HEK293 (cell line): ENCODE measurements at regions not wholly inside any gene's neighbourhood (a gene's known extent, or its start where the extent isn't known, plus 50 kb on each side); places are given as distances from the start of the nearest gene placed in this dataset.

Experiments used
- CTCF ChIA-PET: fragments of 350-600 bp; formaldehyde crosslinking; extraction: SDS; loops from one replicate; lab custom pipeline; 2021; ENCODE audit warnings: antibody characterized with exemption; lab: Yijun Ruan, JAX
- POLR2A ChIA-PET: fragments of 300-600 bp; formaldehyde crosslinking; extraction: SDS; loops from one replicate; lab custom pipeline; 2020; ENCODE audit warnings: antibody characterized with exemption, inconsistent platforms; lab: Yijun Ruan, JAX
- H3K27ac ChIP-seq: fragments of 200-500 bp; sonication (Bioruptor generic); 2 replicates; pipeline ENCODE4 v1.5.1; 2014; ENCODE audit warnings: low read depth, low read length, control low read depth, inconsistent platforms; ENCODE audit errors: extremely low read depth
- H3K36me3 ChIP-seq, 2 experiments: fragments of 200-500 bp in 1 of 2; sonication (Bioruptor generic) in 1 of 2; 1 replicate in 1 of 2; 2 replicates in 1 of 2; pipeline ENCODE4 v1.5.1; 2014 to 2017; ENCODE audit warnings: inconsistent platforms in 2 of 2, low read length in 2 of 2; ENCODE audit not compliant: control insufficient read depth in 2 of 2, insufficient read depth in 1 of 2
- H3K4me1 ChIP-seq: fragments of 200-500 bp; sonication (Bioruptor generic); 2 replicates; pipeline ENCODE4 v1.5.1; 2014; ENCODE audit warnings: mild to moderate bottlenecking, low read length, inconsistent platforms; ENCODE audit not compliant: control insufficient read depth, insufficient read depth
- H3K4me3 ChIP-seq: 2 replicates; pipeline ENCODE4 v1.5.1; 2011; ENCODE audit warnings: low read depth, mild to moderate bottlenecking, control low read depth, low read length, moderate library complexity
- H3K9me3 ChIP-seq: fragments of 200-500 bp; sonication (Bioruptor generic); 2 replicates; pipeline ENCODE4 v1.5.1; 2014; ENCODE audit warnings: low read depth, low read length, inconsistent platforms; ENCODE audit not compliant: control insufficient read depth, insufficient read depth
- EGR2 ChIP-seq: fragments of 450-650 bp; formaldehyde crosslinking; IDR thresholded peaks from 2 replicates; pipeline ENCODE4 v1.5.1; 2016; ENCODE audit warnings: low read depth, missing biosample characterization, missing genetic modification characterization
- FEZF1 ChIP-seq: fragments of 450-650 bp; formaldehyde crosslinking; IDR thresholded peaks from 2 replicates; pipeline ENCODE4 v1.5.1; 2016; ENCODE audit warnings: missing biosample characterization, missing genetic modification characterization
- RBAK ChIP-seq: fragments of 450-650 bp; formaldehyde crosslinking; IDR thresholded peaks from 2 replicates; pipeline ENCODE4 v1.5.1; 2016; ENCODE audit warnings: missing biosample characterization, missing genetic modification characterization
- SP2 ChIP-seq: fragments of 450-650 bp; formaldehyde crosslinking; IDR thresholded peaks from 2 replicates; pipeline ENCODE4 v1.5.1; 2016; ENCODE audit warnings: missing biosample characterization, missing genetic modification characterization
- TCF7L2 ChIP-seq: IDR thresholded peaks from 2 replicates; pipeline ENCODE4 v1.6.1; 2011; ENCODE audit warnings: low read depth, mild to moderate bottlenecking, inconsistent platforms, low read length, moderate library complexity, borderline replicate concordance
- ZBTB8A ChIP-seq: fragments of 450-650 bp; formaldehyde crosslinking; IDR thresholded peaks from 2 replicates; pipeline ENCODE4 v1.5.1; 2016; ENCODE audit warnings: missing biosample characterization, missing genetic modification characterization
- ZIC2 ChIP-seq: fragments of 450-650 bp; formaldehyde crosslinking; IDR thresholded peaks from 2 replicates; pipeline ENCODE4 v1.5.1; 2016; ENCODE audit warnings: missing biosample characterization, missing genetic modification characterization
- ZNF138 ChIP-seq: fragments of 450-650 bp; formaldehyde crosslinking; IDR thresholded peaks from 2 replicates; pipeline ENCODE4 v1.5.1; 2016; ENCODE audit warnings: missing biosample characterization, missing genetic modification characterization, borderline replicate concordance
- ZNF146 ChIP-seq: fragments of 450-650 bp; formaldehyde crosslinking; IDR thresholded peaks from 2 replicates; pipeline ENCODE4 v1.5.1; 2016; ENCODE audit warnings: missing biosample characterization, missing genetic modification characterization
- ZNF366 ChIP-seq: fragments of 450-650 bp; formaldehyde crosslinking; conservative IDR thresholded peaks from 2 replicates; pipeline ENCODE4 v1.5.1; 2016; ENCODE audit warnings: missing biosample characterization, missing genetic modification characterization
- ZNF433 ChIP-seq: fragments of 450-650 bp; formaldehyde crosslinking; IDR thresholded peaks from 2 replicates; pipeline ENCODE4 v1.5.1; 2016; ENCODE audit warnings: missing biosample characterization, missing genetic modification characterization, low read depth
- ZNF521 ChIP-seq: fragments of 450-650 bp; formaldehyde crosslinking; IDR thresholded peaks from 2 replicates; pipeline ENCODE4 v1.5.1; 2017; ENCODE audit warnings: missing biosample characterization, mild to moderate bottlenecking, missing genetic modification characterization
- ZNF544 ChIP-seq: fragments of 450-650 bp; formaldehyde crosslinking; IDR thresholded peaks from 2 replicates; pipeline ENCODE4 v1.5.0; 2017; ENCODE audit warnings: missing biosample characterization, missing genetic modification characterization
- ZNF555 ChIP-seq: fragments of 450-650 bp; formaldehyde crosslinking; conservative IDR thresholded peaks from 2 replicates; pipeline ENCODE4 v1.5.1; 2017; ENCODE audit warnings: missing biosample characterization, mild to moderate bottlenecking, missing genetic modification characterization, inconsistent platforms
- ZNF560 ChIP-seq: fragments of 450-650 bp; formaldehyde crosslinking; IDR thresholded peaks from 2 replicates; pipeline ENCODE4 v1.5.1; 2017; ENCODE audit warnings: missing biosample characterization, missing genetic modification characterization, borderline replicate concordance
- ZNF561 ChIP-seq: fragments of 450-650 bp; IDR thresholded peaks from 2 replicates; pipeline ENCODE4 v1.5.1; 2018; ENCODE audit warnings: missing biosample characterization, missing genetic modification characterization, borderline replicate concordance
- ZNF670 ChIP-seq: fragments of 450-650 bp; formaldehyde crosslinking; IDR thresholded peaks from 2 replicates; pipeline ENCODE4 v1.5.1; 2016; ENCODE audit warnings: missing biosample characterization, missing genetic modification characterization, low read depth
- ZNF830 ChIP-seq: fragments of 450-650 bp; IDR thresholded peaks from 2 replicates; pipeline ENCODE4 v1.5.0; 2018; ENCODE audit warnings: missing biosample characterization, missing genetic modification characterization, low read depth, mild to moderate bottlenecking, moderate library complexity
- TF ChIP-seq, protein P1 (sequence below): fragments of 450-650 bp; formaldehyde crosslinking; IDR thresholded peaks from 2 replicates; pipeline ENCODE4 v1.5.1; 2016; ENCODE audit warnings: missing biosample characterization, missing genetic modification characterization, borderline replicate concordance
- TF ChIP-seq, protein P2 (sequence below): fragments of 450-650 bp; formaldehyde crosslinking; IDR thresholded peaks from 2 replicates; pipeline ENCODE4; 2016; ENCODE audit warnings: missing biosample characterization, missing genetic modification characterization
- TF ChIP-seq, protein P3 (sequence below): fragments of 450-650 bp; formaldehyde crosslinking; IDR thresholded peaks from 2 replicates; pipeline ENCODE4 v1.5.1; 2016; ENCODE audit warnings: missing biosample characterization, missing genetic modification characterization
- TF ChIP-seq, protein P4 (sequence below): fragments of 450-650 bp; formaldehyde crosslinking; IDR thresholded peaks from 2 replicates; pipeline ENCODE4 v1.5.1; 2017; ENCODE audit warnings: missing biosample characterization, missing genetic modification characterization
- TF ChIP-seq, protein P5 (sequence below): fragments of 450-650 bp; formaldehyde crosslinking; IDR thresholded peaks from 2 replicates; pipeline ENCODE4 v1.5.1; 2016; ENCODE audit warnings: missing biosample characterization, missing genetic modification characterization
- TF ChIP-seq, protein P6 (sequence below): fragments of 450-650 bp; formaldehyde crosslinking; IDR thresholded peaks from 2 replicates; pipeline ENCODE4 v1.5.1; 2016; ENCODE audit warnings: missing biosample characterization, missing genetic modification characterization
- TF ChIP-seq, protein P7 (sequence below): fragments of 450-650 bp; formaldehyde crosslinking; IDR thresholded peaks from 2 replicates; pipeline ENCODE4 v1.5.1; 2016; ENCODE audit warnings: missing biosample characterization, missing genetic modification characterization

DNA sequence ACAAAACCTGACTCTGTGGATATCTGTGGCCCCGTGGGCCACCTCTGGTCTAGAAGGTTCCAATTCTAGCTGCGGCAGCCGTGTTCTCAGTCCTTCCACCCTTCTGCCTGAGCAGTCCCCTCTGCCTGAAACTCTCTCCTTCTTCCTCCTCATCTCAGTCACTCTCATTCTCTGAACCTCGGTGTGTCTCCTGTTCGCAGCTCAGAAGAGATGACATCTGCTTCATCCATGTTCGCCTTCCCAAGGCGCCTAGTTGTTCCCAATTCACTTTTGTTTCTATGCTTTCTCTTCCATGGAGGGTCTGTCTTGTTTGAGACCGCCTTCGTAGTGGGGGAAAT lies 95.5 kb downstream of the CEBPB start (continued):
- TF ChIP-seq, protein P1, sequence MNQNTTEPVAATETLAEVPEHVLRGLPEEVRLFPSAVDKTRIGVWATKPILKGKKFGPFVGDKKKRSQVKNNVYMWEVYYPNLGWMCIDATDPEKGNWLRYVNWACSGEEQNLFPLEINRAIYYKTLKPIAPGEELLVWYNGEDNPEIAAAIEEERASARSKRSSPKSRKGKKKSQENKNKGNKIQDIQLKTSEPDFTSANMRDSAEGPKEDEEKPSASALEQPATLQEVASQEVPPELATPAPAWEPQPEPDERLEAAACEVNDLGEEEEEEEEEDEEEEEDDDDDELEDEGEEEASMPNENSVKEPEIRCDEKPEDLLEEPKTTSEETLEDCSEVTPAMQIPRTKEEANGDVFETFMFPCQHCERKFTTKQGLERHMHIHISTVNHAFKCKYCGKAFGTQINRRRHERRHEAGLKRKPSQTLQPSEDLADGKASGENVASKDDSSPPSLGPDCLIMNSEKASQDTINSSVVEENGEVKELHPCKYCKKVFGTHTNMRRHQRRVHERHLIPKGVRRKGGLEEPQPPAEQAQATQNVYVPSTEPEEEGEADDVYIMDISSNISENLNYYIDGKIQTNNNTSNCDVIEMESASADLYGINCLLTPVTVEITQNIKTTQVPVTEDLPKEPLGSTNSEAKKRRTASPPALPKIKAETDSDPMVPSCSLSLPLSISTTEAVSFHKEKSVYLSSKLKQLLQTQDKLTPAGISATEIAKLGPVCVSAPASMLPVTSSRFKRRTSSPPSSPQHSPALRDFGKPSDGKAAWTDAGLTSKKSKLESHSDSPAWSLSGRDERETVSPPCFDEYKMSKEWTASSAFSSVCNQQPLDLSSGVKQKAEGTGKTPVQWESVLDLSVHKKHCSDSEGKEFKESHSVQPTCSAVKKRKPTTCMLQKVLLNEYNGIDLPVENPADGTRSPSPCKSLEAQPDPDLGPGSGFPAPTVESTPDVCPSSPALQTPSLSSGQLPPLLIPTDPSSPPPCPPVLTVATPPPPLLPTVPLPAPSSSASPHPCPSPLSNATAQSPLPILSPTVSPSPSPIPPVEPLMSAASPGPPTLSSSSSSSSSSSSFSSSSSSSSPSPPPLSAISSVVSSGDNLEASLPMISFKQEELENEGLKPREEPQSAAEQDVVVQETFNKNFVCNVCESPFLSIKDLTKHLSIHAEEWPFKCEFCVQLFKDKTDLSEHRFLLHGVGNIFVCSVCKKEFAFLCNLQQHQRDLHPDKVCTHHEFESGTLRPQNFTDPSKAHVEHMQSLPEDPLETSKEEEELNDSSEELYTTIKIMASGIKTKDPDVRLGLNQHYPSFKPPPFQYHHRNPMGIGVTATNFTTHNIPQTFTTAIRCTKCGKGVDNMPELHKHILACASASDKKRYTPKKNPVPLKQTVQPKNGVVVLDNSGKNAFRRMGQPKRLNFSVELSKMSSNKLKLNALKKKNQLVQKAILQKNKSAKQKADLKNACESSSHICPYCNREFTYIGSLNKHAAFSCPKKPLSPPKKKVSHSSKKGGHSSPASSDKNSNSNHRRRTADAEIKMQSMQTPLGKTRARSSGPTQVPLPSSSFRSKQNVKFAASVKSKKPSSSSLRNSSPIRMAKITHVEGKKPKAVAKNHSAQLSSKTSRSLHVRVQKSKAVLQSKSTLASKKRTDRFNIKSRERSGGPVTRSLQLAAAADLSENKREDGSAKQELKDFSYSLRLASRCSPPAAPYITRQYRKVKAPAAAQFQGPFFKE (tag by site-specific recombination): no peak
- TF ChIP-seq ZNF433: no peak
- no peak for TF ChIP-seq ZNF670 (tag by site-specific recombination)
- no peak for TF ChIP-seq ZIC2 (tag by site-specific recombination)
- TF ChIP-seq TCF7L2: no peak
- no peak for TF ChIP-seq ZNF146 (tag by site-specific recombination)
- TF ChIP-seq, protein P2, sequence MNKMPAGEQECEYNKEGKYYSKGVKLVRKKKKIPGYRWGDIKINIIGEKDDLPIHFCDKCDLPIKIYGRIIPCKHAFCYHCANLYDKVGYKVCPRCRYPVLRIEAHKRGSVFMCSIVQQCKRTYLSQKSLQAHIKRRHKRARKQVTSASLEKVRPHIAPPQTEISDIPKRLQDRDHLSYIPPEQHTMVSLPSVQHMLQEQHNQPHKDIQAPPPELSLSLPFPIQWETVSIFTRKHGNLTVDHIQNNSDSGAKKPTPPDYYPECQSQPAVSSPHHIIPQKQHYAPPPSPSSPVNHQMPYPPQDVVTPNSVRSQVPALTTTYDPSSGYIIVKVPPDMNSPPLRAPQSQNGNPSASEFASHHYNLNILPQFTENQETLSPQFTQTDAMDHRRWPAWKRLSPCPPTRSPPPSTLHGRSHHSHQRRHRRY (tag by site-specific recombination): no peak
- no peak for TF ChIP-seq ZNF561
- TF ChIP-seq, protein P3, sequence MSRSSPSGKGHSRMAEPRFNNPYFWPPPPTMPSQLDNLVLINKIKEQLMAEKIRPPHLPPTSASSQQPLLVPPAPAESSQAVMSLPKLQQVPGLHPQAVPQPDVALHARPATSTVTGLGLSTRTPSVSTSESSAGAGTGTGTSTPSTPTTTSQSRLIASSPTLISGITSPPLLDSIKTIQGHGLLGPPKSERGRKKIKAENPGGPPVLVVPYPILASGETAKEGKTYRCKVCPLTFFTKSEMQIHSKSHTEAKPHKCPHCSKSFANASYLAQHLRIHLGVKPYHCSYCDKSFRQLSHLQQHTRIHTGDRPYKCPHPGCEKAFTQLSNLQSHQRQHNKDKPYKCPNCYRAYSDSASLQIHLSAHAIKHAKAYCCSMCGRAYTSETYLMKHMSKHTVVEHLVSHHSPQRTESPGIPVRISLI (tag by site-specific recombination): no peak

DNA sequence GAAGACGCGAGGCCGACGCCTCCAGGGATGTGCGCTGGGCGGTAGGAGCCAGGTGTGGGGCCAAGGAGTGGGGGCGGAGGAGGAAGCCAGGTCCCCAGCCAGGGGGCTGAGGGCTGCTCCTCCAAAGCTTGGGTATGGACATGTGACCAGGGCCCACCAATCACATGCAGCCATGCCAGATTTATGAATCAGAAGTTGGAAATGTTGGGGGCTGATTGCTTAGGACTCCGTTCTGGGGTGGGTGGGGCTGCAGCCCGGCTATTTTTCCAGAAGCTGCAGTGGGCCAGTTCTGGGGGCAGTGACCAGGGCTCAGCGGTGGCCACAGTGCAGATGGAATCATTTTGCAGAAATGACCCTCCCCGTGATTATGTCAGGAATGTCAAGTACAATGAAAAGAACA lies 96.0 kb downstream of the CEBPB start:
- no peak overlapping the region for H3K4me3 ChIP-seq
- H3K27ac ChIP-seq: no peak overlapping the region
- H3K4me1 ChIP-seq: peaks cover 14% of the 10 kb centered on the region
- ChIA-PET CTCF (no interaction called here), POLR2A (no interaction called here)
- H3K36me3 ChIP-seq: no peaks in the 10 kb centered on the region
- no peaks in the 10 kb centered on the region for H3K9me3 ChIP-seq
- TF ChIP-seq, protein P4, sequence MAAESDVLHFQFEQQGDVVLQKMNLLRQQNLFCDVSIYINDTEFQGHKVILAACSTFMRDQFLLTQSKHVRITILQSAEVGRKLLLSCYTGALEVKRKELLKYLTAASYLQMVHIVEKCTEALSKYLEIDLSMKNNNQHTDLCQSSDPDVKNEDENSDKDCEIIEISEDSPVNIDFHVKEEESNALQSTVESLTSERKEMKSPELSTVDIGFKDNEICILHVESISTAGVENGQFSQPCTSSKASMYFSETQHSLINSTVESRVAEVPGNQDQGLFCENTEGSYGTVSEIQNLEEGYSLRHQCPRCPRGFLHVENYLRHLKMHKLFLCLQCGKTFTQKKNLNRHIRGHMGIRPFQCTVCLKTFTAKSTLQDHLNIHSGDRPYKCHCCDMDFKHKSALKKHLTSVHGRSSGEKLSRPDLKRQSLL (tag by site-specific recombination): no peak
- TF ChIP-seq ZNF560 (tag by site-specific recombination) (no peak), SP2 (peak; percentile 7; the same call in 1 of the 2 replicates), ZNF544 (no peak), ZBTB8A (tag by site-specific recombination) (no peak), ZNF555 (tag by site-specific recombination) (no peak), FEZF1 (tag by site-specific recombination) (no peak), ZNF366 (no peak), ZNF830 (tag by site-specific recombination) (no peak), EGR2 (0 out of 2 replicates have a peak, but pooled peaks have one; percentile 11), RBAK (tag by site-specific recombination) (no peak), ZNF138 (no peak), ZNF521 (no peak)
- TF ChIP-seq, protein P5, sequence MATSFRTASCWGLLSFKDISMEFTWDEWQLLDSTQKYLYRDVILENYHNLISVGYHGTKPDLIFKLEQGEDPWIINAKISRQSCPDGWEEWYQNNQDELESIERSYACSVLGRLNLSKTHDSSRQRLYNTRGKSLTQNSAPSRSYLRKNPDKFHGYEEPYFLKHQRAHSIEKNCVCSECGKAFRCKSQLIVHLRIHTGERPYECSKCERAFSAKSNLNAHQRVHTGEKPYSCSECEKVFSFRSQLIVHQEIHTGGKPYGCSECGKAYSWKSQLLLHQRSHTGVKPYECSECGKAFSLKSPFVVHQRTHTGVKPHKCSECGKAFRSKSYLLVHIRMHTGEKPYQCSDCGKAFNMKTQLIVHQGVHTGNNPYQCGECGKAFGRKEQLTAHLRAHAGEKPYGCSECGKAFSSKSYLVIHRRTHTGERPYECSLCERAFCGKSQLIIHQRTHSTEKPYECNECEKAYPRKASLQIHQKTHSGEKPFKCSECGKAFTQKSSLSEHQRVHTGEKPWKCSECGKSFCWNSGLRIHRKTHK: no peak
- TF ChIP-seq, protein P6, sequence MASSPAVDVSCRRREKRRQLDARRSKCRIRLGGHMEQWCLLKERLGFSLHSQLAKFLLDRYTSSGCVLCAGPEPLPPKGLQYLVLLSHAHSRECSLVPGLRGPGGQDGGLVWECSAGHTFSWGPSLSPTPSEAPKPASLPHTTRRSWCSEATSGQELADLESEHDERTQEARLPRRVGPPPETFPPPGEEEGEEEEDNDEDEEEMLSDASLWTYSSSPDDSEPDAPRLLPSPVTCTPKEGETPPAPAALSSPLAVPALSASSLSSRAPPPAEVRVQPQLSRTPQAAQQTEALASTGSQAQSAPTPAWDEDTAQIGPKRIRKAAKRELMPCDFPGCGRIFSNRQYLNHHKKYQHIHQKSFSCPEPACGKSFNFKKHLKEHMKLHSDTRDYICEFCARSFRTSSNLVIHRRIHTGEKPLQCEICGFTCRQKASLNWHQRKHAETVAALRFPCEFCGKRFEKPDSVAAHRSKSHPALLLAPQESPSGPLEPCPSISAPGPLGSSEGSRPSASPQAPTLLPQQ (tag by site-specific recombination): peak; percentile 30; the same call in 1 of the 2 replicates
- TF ChIP-seq, protein P7, sequence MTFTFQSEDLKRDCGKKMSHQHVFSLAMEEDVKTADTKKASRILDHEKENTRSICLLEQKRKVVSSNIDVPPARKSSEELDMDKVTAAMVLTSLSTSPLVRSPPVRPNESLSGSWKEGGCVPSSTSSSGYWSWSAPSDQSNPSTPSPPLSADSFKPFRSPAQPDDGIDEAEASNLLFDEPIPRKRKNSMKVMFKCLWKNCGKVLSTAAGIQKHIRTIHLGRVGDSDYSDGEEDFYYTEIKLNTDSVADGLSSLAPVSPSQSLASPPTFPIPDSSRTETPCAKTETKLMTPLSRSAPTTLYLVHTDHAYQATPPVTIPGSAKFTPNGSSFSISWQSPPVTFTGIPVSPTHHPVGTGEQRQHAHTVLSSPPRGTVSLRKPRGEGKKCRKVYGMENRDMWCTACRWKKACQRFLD: no peak
